Common myeloid progenitor, CD34-positive (primary cell): ENCODE measurements at regions not wholly inside any gene's neighbourhood (a gene's known extent, or its start where the extent isn't known, plus 50 kb on each side); places are given as distances from the start of the nearest gene placed in this dataset.

Experiments
- CTCF ChIA-PET: fragments of 350-600 bp; sonication (Branson Sonifier 250); formaldehyde crosslinking; loops from one replicate; lab custom pipeline; 2021; ENCODE audit warnings: antibody characterized with exemption; lab: Charles Lee
- POLR2A ChIA-PET: fragments of 350-600 bp; sonication (Branson Sonifier 250); formaldehyde crosslinking; loops from one replicate; lab custom pipeline; 2021; ENCODE audit warnings: antibody characterized with exemption; lab: Charles Lee
- DNase-seq, 3 donors: peaks; one replicate each; pipeline versions ENCODE4 v3.0.0 to v3.0.0-alpha.2; 2013
- H3K27ac ChIP-seq, 2 experiments: 1 replicate in 1 of 2; 2 replicates in 1 of 2; pipeline ENCODE4 v1.7.0; 2013; ENCODE audit warnings: inconsistent platforms in 2 of 2, low read length in 2 of 2, mild to moderate bottlenecking in 2 of 2, low read depth in 1 of 2, moderate library complexity in 1 of 2; ENCODE audit not compliant: severe bottlenecking in 2 of 2, insufficient read depth in 1 of 2, poor library complexity in 1 of 2
- H3K27me3 ChIP-seq, 5 experiments: replicated peaks in 2 of 5; 1 replicate in 3 of 5; 2 replicates in 2 of 5; pipeline versions ENCODE4 v1.6.1 to v1.7.0; 2013; ENCODE audit warnings: low read length in 4 of 5, mild to moderate bottlenecking in 2 of 5, moderate library complexity in 2 of 5, inconsistent platforms in 1 of 5; ENCODE audit not compliant: insufficient read depth in 5 of 5, control insufficient read depth in 4 of 5
- H3K36me3 ChIP-seq, 4 experiments: 1 replicate in 2 of 4; 2 replicates in 2 of 4; pipeline versions ENCODE4 v1.6.1 to v1.7.0; 2013; ENCODE audit warnings: low read length in 3 of 4, control low read depth in 1 of 4, mild to moderate bottlenecking in 1 of 4; ENCODE audit not compliant: control insufficient read depth in 4 of 4, insufficient read depth in 4 of 4
- H3K4me1 ChIP-seq, 4 experiments: 1 replicate in 3 of 4; 2 replicates in 1 of 4; pipeline versions ENCODE4 v1.6.1 to v1.7.1; 2013; ENCODE audit warnings: low read length in 3 of 4, mild to moderate bottlenecking in 3 of 4, control low read depth in 1 of 4, inconsistent platforms in 1 of 4, moderate library complexity in 1 of 4; ENCODE audit not compliant: control insufficient read depth in 4 of 4, insufficient read depth in 4 of 4; ENCODE audit errors: control extremely low read depth in 1 of 4
- H3K4me3 ChIP-seq, 7 experiments: 1 replicate in 4 of 7; 2 replicates in 3 of 7; pipeline versions ENCODE4 v1.5.1 to v1.7.0; 2013; ENCODE audit warnings: mild to moderate bottlenecking in 7 of 7, low read length in 6 of 7, moderate library complexity in 6 of 7, inconsistent platforms in 2 of 7, low read depth in 2 of 7, control low read depth in 1 of 7; ENCODE audit not compliant: insufficient read depth in 4 of 7, control insufficient read depth in 1 of 7; ENCODE audit errors: extremely low read depth in 1 of 7
- H3K9me3 ChIP-seq, 5 experiments: 1 replicate in 4 of 5; 2 replicates in 1 of 5; pipeline versions ENCODE4 v1.6.1 to v1.7.1; 2013; ENCODE audit warnings: low read length in 4 of 5, mild to moderate bottlenecking in 2 of 5, inconsistent platforms in 1 of 5, low read depth in 1 of 5, moderate library complexity in 1 of 5; ENCODE audit not compliant: control insufficient read depth in 4 of 5, insufficient read depth in 2 of 5; ENCODE audit errors: control extremely low read depth in 1 of 5
- WGBS: methylation state at CpG from one replicate; pipeline ENCODE4 v1.1.5; 2013; ENCODE audit not compliant: insufficient coverage; 5-methylcytosine and 5-hydroxymethylcytosine counted together

DNA sequence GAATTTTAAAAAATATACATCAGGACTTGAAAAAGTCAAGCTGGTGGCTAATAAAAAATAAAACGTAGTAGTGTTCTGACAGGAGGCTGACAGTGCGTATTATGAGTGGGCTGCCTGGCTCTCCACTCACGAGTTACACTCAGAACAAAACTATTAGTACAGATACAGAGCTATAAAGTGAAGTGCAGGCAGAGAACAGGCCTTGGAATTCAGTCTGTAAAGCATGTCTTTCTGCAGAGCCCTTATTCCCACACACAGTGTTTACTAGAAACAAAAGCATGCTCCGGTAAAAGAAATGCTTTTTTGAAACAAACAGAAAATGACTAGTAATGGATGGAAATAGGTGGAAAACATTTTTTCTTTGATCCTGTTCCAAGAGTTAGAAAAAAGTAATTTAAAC, 334.7 kb downstream of the DIRAS2 start:
- no peak for DNase-seq
- Histone ChIP-seq H3K4me1 (no peaks in the 10 kb centered on the region), H3K27me3 (peaks cover 0 to 2% (median 0%) of the 10 kb centered on the region in 5 experiments), H3K9me3 (no peaks in the 10 kb centered on the region), H3K4me3 (no peak overlapping the region), H3K27ac (no peak overlapping the region), H3K36me3 (no peaks in the 10 kb centered on the region)
- ChIA-PET POLR2A (no interaction called here), CTCF (no interaction called here)
- no CpG with 5 or more reads among the region's 4 CpGs for WGBS

- DNase-seq = no peak
- WGBS = 100% methylated on average over 2 of the region's 4 CpGs
- H3K36me3 ChIP-seq = no peaks in the 10 kb centered on the region
- no peaks in the 10 kb centered on the region for H3K9me3 ChIP-seq
- H3K4me1 ChIP-seq = no peaks in the 10 kb centered on the region
- no peak overlapping the region for H3K4me3 ChIP-seq
- H3K27me3 ChIP-seq = peaks cover 0 to 2% (median 0%) of the 10 kb centered on the region in 5 experiments
- CTCF ChIA-PET = interaction anchor here (1.0 kb wide), 1 partner anchor 9 kb away, joined by 4 read pairs; no protein-coding TSS in a partner anchor
- no peak overlapping the region for H3K27ac ChIP-seq
- POLR2A ChIA-PET = no interaction called here
Measured at GRCh38 chr9:90308691-90309090, 333.9 kb downstream of the DIRAS2 start.

DNA sequence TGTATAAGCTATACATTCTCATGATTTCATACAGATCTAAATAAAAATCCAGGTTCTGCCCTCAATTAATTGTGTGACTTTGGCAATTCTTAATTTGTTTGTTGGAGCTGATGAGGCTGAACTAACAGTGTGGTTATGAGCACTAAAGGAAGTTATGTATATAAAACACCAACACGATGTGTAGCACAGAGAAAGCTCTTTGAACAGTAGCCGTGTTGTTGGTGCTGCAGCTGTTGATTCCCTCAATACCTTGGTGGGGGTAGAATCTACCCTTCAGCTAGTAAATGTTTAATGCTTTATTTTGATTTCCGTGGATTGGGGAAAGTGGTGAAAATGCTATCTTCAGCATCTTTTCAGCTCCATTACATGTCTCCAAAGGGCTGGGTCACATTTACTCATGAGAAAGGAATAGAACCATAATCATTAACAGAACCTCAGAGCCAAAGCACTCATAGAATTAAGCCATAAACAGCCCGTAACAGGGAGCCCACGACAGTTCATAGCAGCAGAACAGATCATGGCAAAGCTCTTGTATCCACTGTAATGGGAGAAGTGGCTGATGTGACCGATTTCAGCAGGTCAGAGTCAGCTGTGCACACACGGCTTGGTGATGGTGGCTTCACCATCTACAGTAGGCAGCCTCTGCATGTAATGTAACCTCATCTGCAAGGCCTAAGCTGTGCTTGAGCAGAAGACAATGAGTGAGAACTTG, 332.7 kb downstream of the DIRAS2 start:
- H3K36me3 ChIP-seq = no peaks in the 10 kb centered on the region
- 100% methylated on average over 4 of the region's 7 CpGs for WGBS
- DNase-seq = no peak
- peaks cover 0 to 1% (median 0%) of the 10 kb centered on the region in 5 experiments for H3K27me3 ChIP-seq
- ChIA-PET CTCF (interaction anchor here (1.0 to 1.3 kb wide), 2 partner anchors 8 to 10 kb away, joined by 3 to 4 read pairs; no protein-coding TSS in a partner anchor), POLR2A (no interaction called here)
- no peaks in the 10 kb centered on the region for H3K4me1 ChIP-seq
- no peak overlapping the region for H3K27ac ChIP-seq
- H3K9me3 ChIP-seq = no peaks in the 10 kb centered on the region
- H3K4me3 ChIP-seq = no peak overlapping the region

DNA sequence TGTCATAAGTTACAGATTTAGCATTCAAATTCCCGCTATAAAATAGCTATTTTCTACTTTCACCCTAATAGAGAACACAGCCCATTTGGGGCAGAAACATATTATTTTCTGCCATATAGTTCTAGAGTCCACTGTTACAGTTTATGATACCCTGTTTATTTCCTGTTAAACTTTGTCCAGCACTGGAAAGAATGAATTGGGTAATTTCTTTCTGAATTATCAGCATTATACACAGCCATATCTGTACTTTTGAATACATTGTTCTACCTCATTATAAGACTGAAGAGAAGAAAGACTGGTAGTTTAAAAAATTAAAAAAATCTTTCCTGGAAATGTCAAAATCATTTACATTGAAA, 332.1 kb downstream of the DIRAS2 start:
- peaks cover 0 to 1% (median 0%) of the 10 kb centered on the region in 5 experiments for H3K27me3 ChIP-seq
- DNase-seq = no peak
- H3K9me3 ChIP-seq = no peaks in the 10 kb centered on the region
- 100% methylated on average over 1 of the region's 1 CpG for WGBS
- no peak overlapping the region for H3K4me3 ChIP-seq
- H3K27ac ChIP-seq = no peak overlapping the region
- POLR2A ChIA-PET = no interaction called here
- CTCF ChIA-PET = interaction anchor here (1.3 kb wide), 1 partner anchor 9 kb away, joined by 3 read pairs; no protein-coding TSS in a partner anchor
- H3K36me3 ChIP-seq = no peaks in the 10 kb centered on the region
- H3K4me1 ChIP-seq = no peaks in the 10 kb centered on the region

DNA sequence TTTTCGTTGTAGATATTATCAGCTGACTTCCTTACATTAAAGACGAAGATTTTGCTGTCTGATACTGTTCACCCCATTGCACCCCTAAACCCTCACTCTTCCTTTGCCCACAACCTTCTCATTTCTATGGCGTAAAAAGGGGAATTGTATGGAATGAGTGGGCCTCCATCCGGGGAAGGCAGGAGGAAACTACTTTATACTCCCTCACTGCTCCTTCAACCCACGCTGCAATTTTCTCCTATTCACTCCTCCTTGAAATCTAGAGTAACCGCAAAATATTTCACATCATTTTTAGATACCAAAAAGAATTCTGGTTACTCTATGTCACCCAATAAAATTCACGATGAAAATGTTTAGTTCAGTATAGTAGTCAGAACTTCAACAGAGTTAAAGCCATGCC, 330.8 kb downstream of the DIRAS2 start:
- Histone ChIP-seq H3K4me3 (no peak overlapping the region), H3K9me3 (no peaks in the 10 kb centered on the region), H3K4me1 (no peaks in the 10 kb centered on the region), H3K27ac (no peak overlapping the region), H3K36me3 (no peaks in the 10 kb centered on the region), H3K27me3 (peaks cover 0 to 1% (median 0%) of the 10 kb centered on the region in 5 experiments)
- ChIA-PET POLR2A (interaction anchor here (0.6 kb wide), 1 partner anchor 30 kb away, joined by 3 read pairs; no protein-coding TSS in a partner anchor), CTCF (no interaction called here)
- 50% methylated on average over 2 of the region's 7 CpGs for WGBS
- DNase-seq = no peak

DNA sequence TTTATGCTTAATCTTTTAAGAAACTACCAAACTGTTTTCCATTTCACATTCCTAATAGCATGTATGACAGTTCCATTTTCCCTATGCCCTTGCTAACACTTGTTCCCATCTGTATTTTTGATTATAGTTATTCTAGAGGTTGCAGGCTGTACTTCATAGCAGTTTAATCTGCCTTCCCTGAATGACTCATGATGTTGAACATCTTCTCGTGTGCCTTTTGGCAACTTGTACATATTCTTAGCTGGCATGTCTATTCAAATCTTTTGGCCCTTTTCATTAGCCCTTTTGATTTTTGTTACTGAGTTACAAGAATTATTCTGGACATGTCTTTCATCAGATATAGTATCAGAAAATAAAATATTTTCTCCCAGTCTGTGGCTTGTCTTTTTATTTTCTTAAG, 320.3 kb downstream of the DIRAS2 start:
- no peak overlapping the region for H3K27ac ChIP-seq
- H3K27me3 ChIP-seq = no peaks in the 10 kb centered on the region
- no peak overlapping the region for H3K4me3 ChIP-seq
- no peaks in the 10 kb centered on the region for H3K36me3 ChIP-seq
- DNase-seq = no peak
- no CpG with 5 or more reads among the region's 1 CpG for WGBS
- ChIA-PET CTCF (no interaction called here), POLR2A (no interaction called here)
- no peaks in the 10 kb centered on the region for H3K4me1 ChIP-seq
- H3K9me3 ChIP-seq = no peaks in the 10 kb centered on the region

DNA sequence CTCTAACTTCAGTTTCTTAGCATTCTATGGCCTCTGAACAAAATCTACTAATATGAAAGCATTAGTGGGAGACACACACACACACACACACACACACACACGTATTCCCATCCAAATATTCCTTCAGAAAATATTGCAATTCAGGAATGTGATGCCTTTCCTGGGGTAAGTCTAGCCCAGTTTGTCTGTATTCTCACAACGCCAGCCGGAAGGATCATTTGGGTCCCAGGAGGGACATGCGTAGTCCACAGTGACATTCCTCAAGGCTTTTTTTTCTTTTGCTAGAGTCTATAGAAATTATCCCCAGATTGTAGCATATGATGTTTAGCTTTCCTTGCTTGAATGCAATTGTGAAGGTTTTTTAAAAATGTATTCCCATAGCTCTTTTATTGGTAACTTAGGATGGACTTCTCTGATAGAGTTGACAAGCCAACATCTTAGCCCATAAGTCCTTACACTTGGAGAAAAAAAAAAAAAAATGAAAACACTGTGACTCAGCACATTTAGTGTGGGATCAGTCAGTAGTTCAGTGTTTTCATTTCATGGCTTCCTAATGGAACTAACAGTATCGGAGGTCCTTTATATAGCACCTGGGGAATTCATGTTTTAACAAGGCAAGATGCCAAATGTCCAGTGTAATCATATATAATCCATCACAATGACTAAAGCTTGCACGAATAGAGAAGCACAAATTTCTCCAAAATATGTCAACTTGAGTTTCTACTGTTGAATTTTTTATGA, 316.5 kb downstream of the DIRAS2 start:
- H3K36me3 ChIP-seq = no peaks in the 10 kb centered on the region
- WGBS = 64% methylated on average over 5 of the region's 6 CpGs
- H3K27me3 ChIP-seq = no peaks in the 10 kb centered on the region
- peak; percentile 2 to 20 (median 14) for DNase-seq
- CTCF ChIA-PET = no interaction called here
- H3K4me3 ChIP-seq = no peak overlapping the region
- H3K27ac ChIP-seq = no peak overlapping the region
- H3K9me3 ChIP-seq = no peaks in the 10 kb centered on the region
- H3K4me1 ChIP-seq = no peaks in the 10 kb centered on the region
- POLR2A ChIA-PET = no interaction called here
